AG04450 (cell line): ENCODE measurements at regions not wholly inside any gene's neighbourhood (a gene's known extent, or its start where the extent isn't known, plus 50 kb on each side); places are given as distances from the start of the nearest gene placed in this dataset.

Source experiments
- CTCF ChIA-PET: fragments of 300-600, 350-600 bp; formaldehyde crosslinking; extraction: SDS; loops from one replicate; lab custom pipeline; 2022; ENCODE audit warnings: antibody characterized with exemption, inconsistent platforms; lab: Charles Lee
- POLR2A ChIA-PET: fragments of 350-600 bp; formaldehyde crosslinking; extraction: SDS; loops from one replicate; lab custom pipeline; 2021; ENCODE audit warnings: antibody characterized with exemption, inconsistent platforms; lab: Yijun Ruan, JAX
- DNase-seq: peaks from one replicate; pipeline ENCODE4 v3.0.0-alpha.2; 2011; ENCODE audit warnings: low read depth, low spot score
- H3K27ac ChIP-seq: one replicate; pipeline ENCODE4 v1.5.1; 2012; ENCODE audit warnings: low read depth, low read length, control low read depth
- H3K27me3 ChIP-seq: one replicate; pipeline ENCODE4 v1.6.0; 2012; ENCODE audit warnings: low read length; ENCODE audit not compliant: control insufficient read depth, insufficient read depth
- H3K4me3 ChIP-seq: 2 replicates; pipeline ENCODE4 v1.5.1; 2011; ENCODE audit warnings: mild to moderate bottlenecking, low read depth, low read length, control low read depth
- H3K9me3 ChIP-seq: 2 replicates; pipeline ENCODE4 v1.5.1; 2012; ENCODE audit warnings: low read length; ENCODE audit not compliant: control insufficient read depth, insufficient read depth
- CTCF ChIP-seq: IDR thresholded peaks from 2 replicates; pipeline ENCODE4 v1.5.1; 2011; ENCODE audit warnings: low read depth, low read length, control low read depth, inconsistent platforms

- TF ChIP-seq CTCF = no peak
- ChIA-PET CTCF (no interaction called here), POLR2A (no interaction called here)
- H3K4me3 ChIP-seq = no peak overlapping the region
- H3K27ac ChIP-seq = no peak overlapping the region
- H3K9me3 ChIP-seq = peaks cover 100% of the 10 kb centered on the region
- H3K27me3 ChIP-seq = no peaks in the 10 kb centered on the region
- no peak for DNase-seq
These were observed 379.4 kb downstream of the ALG10 start for GRCh38 chr12:34401659-34402227.

- POLR2A ChIA-PET = no interaction called here
- H3K9me3 ChIP-seq = peaks cover 98% of the 10 kb centered on the region
These were observed 380.1 kb downstream of the ALG10 start for GRCh38 chr12:34402228-34402898.

GRCh38 chr12:34402899-34403705 lies 380.8 kb downstream of the ALG10 start:
- DNase-seq = no peak
- CTCF ChIA-PET = no interaction called here
- no peak for TF ChIP-seq CTCF
- H3K27me3 ChIP-seq = no peaks in the 10 kb centered on the region
- POLR2A ChIA-PET = no interaction called here
- H3K9me3 ChIP-seq = peaks cover 91% of the 10 kb centered on the region
- H3K27ac ChIP-seq = no peak overlapping the region
- H3K4me3 ChIP-seq = no peak overlapping the region

More at GRCh38 chr12:34402228-34402898, 380.1 kb downstream of the ALG10 start:
- H3K27me3 ChIP-seq = no peaks in the 10 kb centered on the region
- CTCF ChIA-PET = no interaction called here
- no peak overlapping the region for H3K4me3 ChIP-seq
- TF ChIP-seq CTCF = no peak
- no peak overlapping the region for H3K27ac ChIP-seq
- DNase-seq = no peak

- ChIA-PET POLR2A (no interaction called here), CTCF (no interaction called here)
- TF ChIP-seq CTCF = no peak
- no peak for DNase-seq
- Histone ChIP-seq H3K9me3 (peaks cover 84% of the 10 kb centered on the region), H3K27ac (no peak overlapping the region), H3K27me3 (no peaks in the 10 kb centered on the region), H3K4me3 (no peak overlapping the region)
These were observed 381.5 kb downstream of the ALG10 start for GRCh38 chr12:34403706-34404376.
